Right lobe of liver (tissue), 4 donors: ENCODE measurements at regions not wholly inside any gene's neighbourhood (a gene's known extent, or its start where the extent isn't known, plus 50 kb on each side); places are given as distances from the start of the nearest gene placed in this dataset.

ENCODE experiments used
- POLR2A ChIP-seq: fragments of 450-650 bp; IDR thresholded peaks from one replicate; pipeline ENCODE4 v1.6.1; 2017; ENCODE audit warnings: antibody characterized with exemption, mild to moderate bottlenecking
- TF ChIP-seq, protein P1 (sequence below), 4 donors: fragments of 200-600 bp in 3 of 4; fragments of 450-650 bp in 1 of 4; IDR thresholded peaks; one replicate each; pipeline versions ENCODE4 v1.5.1 to v1.8.0; 2016 to 2022; ENCODE audit warnings: antibody characterized with exemption in 4 of 4, mild to moderate bottlenecking in 2 of 4
- donor health status: DM: no; HTN: no; CAD: no.
- donor health status: DM: no; HTN: no; CAD: no.
- donor health status: DM: no; HTN: yes; CAD: no.

GRCh38 chr1:88053065-88053464 lies 631.0 kb upstream of the PKN2 start:
- TF ChIP-seq, protein P1, sequence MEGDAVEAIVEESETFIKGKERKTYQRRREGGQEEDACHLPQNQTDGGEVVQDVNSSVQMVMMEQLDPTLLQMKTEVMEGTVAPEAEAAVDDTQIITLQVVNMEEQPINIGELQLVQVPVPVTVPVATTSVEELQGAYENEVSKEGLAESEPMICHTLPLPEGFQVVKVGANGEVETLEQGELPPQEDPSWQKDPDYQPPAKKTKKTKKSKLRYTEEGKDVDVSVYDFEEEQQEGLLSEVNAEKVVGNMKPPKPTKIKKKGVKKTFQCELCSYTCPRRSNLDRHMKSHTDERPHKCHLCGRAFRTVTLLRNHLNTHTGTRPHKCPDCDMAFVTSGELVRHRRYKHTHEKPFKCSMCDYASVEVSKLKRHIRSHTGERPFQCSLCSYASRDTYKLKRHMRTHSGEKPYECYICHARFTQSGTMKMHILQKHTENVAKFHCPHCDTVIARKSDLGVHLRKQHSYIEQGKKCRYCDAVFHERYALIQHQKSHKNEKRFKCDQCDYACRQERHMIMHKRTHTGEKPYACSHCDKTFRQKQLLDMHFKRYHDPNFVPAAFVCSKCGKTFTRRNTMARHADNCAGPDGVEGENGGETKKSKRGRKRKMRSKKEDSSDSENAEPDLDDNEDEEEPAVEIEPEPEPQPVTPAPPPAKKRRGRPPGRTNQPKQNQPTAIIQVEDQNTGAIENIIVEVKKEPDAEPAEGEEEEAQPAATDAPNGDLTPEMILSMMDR (IDR thresholded peaks at IDR 0.05) = no peak
- TF ChIP-seq POLR2A = no peak
